ENCODE measurements at regions not wholly inside any gene's neighbourhood (a gene's known extent, or its start where the extent isn't known, plus 50 kb on each side); places are given as distances from the start of the nearest gene placed in this dataset.

- no peak for DNase-seq (ENCODE audit: extremely low read depth, low read depth)
Measured at GRCh38 chr16:6113749-6114148, 1016.2 kb upstream of the EEF2KMT start.

DNA sequence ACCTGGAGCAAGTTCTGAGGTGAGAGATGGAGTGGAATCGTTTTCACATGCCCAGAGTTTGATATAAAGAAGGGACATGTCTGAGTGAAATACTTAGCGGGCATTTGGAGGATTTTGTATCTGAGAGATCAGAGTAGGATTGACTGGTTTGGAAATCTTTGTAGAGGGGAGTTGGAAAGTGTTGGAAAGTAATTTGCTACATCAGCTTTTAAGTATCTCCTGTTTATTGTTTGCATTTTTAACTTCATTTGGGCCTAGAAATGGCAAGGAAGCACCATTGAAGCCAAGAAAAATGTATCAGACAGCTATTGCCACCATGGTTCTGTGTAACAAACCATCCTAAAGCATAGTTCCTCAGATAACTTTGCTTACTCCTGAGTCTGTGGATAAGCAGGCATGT, 1015.1 kb upstream of the EEF2KMT start:
- DNase-seq (ENCODE audit: extremely low read depth, low read depth) = no peak

DNA sequence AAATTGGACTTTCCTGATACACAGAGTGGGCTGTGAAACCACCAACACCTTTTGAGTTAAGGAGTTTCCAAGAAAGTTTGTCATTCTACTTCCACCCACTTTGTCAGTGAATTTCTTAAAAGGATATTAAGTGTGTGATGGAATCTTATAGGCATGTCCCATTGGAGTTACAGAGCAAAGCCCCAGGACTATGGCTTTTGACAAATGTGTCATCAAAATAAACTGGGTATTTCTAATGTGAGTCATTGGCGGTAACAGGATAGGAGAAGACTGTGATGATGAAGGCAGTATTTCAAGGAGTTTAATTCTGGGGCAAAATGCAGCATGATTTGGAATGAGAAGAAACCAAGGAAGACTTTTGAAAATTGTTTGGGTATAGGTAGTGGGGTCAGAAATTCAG, 1013.8 kb upstream of the EEF2KMT start:
- no peak for DNase-seq (ENCODE audit: extremely low read depth, low read depth)

DNA sequence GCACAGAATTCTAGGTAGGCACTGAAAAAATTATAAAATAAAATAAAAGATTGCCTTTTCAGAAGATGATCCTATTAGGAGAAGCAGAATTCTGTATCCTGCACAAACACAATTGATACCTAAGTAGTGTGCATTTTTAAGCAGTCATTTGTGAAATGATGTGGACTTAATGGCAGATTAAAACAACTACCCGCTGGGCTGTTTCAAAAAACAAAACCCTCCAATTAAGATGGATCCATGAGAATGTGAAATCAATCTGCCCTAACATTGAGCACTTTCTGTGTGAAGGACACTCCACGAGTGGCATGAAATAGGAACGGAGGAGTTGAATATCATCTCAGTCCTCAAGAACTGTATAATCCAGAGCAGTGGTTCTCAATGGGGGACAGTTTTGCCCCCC, 1012.8 kb upstream of the EEF2KMT start:
- DNase-seq (ENCODE audit: extremely low read depth, low read depth) = no peak

GRCh38 chr16:6106061-6106460, 1008.5 kb upstream of the EEF2KMT start:
- DNase-seq (ENCODE audit: extremely low read depth, low read depth) = no peak

DNA sequence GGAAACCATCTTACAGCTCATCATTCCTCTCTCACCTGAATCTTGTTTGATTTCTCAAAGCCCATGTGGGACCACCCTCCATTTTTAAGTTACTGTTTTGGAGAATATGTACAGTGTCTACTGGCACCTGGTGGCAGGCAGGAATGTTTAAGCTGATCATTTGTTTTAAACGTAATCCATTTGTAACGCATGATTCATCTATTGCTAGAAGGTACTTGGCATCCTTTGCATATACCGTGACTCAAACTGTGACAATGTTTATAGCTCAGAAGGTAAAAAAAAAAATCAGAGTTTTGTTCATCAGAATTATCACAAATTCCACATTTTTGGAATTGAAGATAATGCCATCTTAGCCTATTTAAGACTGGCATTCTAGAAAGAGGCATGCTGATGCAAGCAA, 1007.5 kb upstream of the EEF2KMT start:
- no peak for DNase-seq (ENCODE audit: extremely low read depth, low read depth)

DNA sequence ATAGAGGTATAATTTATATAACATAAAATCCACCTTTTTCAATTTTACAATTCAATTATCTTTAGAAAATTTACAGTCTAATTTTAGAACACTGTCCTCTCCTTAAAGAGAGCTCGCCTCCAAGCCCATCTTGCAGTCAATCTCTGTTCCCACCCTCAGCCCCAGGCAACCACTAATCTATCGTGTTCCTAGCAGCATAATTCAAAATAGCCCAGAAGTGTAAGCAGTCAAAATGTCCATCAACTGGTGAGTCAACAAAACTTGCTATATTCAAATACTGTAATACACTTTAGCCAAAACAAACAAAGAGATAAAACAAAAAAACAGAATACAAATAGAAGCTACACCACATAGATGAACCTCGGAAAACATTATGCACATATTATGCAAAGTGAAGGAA, 1006.8 kb upstream of the EEF2KMT start:
- no peak for DNase-seq (ENCODE audit: extremely low read depth, low read depth)

- no peak for DNase-seq (ENCODE audit: extremely low read depth, low read depth)
Measured at GRCh38 chr16:6103561-6103960, 1006.0 kb upstream of the EEF2KMT start.

DNA sequence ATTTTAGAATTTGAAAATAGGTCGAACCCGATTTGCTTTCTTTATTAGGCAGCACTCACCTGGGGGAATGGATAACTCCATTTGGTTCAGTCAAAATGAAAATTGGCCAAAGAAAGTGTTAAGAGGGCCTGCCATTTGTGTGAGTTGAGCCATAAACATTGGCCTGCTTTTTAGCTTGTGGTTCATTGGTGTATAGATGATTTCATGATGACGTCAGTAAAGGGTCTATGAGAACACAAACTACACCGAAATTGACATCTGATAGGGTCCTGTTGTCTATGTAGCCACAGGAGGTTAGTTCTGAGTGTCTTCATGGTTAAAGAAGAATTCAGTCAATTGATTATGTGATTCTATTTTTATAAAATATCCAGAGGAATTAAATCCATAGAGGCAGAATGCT, 1001.5 kb upstream of the EEF2KMT start:
- DNase-seq (ENCODE audit: extremely low read depth, low read depth) = no peak

DNA sequence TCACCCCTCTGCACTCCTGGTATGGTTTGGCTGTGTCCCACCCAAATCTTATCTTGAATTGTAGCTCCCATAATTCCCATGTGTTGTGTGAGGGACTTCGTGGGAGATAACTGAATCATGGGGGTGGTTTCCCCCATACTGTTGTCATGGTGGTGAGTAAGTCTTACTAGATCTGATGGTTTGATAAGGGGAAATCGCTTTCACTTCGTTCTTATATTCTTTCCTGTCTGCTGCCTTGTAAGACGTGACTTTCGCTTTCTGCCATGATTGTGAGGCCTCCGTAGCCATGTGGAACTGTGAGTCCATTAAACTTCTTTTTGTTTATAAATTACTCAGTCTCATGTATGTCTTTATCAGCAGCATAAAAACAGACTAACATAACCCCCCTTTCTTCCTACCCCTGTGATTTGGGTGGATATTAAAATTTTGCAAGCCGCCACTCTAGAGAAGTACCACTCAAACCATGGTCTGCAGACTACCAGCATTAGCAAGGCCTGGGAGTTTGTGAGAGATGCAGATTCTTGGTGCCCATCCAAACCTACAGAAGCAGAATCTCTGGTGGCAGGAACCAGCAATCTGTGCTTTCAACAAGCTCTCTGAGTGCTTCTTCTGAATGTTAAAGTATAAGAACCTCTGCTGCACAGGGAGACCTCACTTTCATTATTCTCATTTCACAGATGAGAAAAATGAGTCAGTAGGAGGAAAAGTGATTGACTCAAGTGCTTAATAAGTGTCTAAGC, 999.5 kb upstream of the EEF2KMT start:
- DNase-seq (ENCODE audit: extremely low read depth, low read depth) = no peak

GRCh38 chr16:6095414-6095813, 997.8 kb upstream of the EEF2KMT start:
- no peak for DNase-seq (ENCODE audit: extremely low read depth, low read depth)

DNA sequence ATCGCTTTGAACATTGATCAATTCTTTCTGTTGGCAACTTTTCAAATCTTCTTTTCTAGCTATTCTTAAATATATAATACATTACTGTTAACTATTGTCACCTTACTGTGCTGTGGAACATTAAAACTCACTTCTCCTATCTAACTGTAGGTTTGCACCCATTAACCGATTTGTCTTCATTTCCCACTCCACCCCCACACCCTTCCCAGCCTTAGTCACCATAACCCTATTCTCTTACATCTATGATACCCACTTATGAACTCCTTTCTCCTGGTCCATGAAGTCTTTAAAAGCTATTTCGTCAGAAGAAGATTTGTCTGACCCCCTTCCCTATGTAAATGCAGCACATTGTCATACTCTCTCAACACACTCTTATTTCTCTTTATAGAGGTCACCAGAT, 993.4 kb upstream of the EEF2KMT start:
- no peak for DNase-seq (ENCODE audit: extremely low read depth, low read depth)

- peak; percentile 20 for DNase-seq (ENCODE audit: extremely low read depth, low read depth)
Measured at GRCh38 chr16:6081320-6081976, 983.9 kb upstream of the EEF2KMT start.

DNA sequence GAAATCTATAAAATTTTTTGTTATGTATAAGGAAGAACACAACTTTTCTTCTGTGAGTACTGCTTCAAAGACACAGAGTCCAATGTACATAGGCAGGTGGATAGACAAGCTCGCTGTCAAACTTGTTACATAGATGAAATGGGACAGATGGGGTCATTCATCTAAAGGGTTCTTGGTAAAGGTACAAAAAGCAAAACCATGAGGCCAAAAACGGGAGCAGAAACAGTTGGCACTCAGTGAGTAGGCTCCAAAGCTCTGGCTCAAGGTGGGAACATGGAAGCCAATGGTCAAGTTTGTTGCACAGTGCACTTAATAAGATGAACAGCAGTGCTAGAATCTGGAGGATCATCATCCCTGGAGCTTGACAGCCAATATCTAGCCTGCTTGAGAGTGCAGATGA, 979.0 kb upstream of the EEF2KMT start:
- DNase-seq (ENCODE audit: extremely low read depth, low read depth) = no peak

GRCh38 chr16:6068063-6068462, 970.5 kb upstream of the EEF2KMT start:
- DNase-seq (ENCODE audit: extremely low read depth, low read depth) = no peak

GRCh38 chr16:6066652-6067051, 969.1 kb upstream of the EEF2KMT start:
- no peak for DNase-seq (ENCODE audit: extremely low read depth, low read depth)

- DNase-seq (ENCODE audit: extremely low read depth, low read depth) = no peak
Measured at GRCh38 chr16:6063526-6063925, 965.9 kb upstream of the EEF2KMT start.

DNA sequence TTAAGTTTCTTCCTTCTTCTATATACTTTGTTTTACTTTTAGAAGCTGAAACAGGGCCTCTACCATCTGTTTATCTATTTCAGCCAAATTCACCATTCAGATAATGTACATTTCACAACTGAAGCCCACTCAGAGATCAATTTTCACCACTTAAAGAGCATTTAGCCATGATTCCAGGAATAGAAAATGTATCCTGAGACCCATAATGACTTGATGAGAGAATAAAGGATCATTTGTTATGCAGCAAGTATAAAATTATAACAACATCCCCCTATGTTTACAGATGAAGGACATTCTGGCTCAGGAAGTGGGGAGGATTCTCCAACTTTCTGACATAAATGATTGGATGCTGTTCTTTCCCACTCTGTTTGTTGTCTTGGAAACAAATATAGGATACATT, 962.1 kb upstream of the EEF2KMT start:
- no peak for DNase-seq (ENCODE audit: extremely low read depth, low read depth)

GRCh38 chr16:6057821-6058220, 960.2 kb upstream of the EEF2KMT start:
- no peak for DNase-seq (ENCODE audit: extremely low read depth, low read depth)

- no peak for DNase-seq (ENCODE audit: extremely low read depth, low read depth)
Measured at GRCh38 chr16:6048017-6048416, 950.4 kb upstream of the EEF2KMT start.

- no peak for DNase-seq (ENCODE audit: extremely low read depth, low read depth)
Measured at GRCh38 chr16:6047325-6047724, 949.7 kb upstream of the EEF2KMT start.

- DNase-seq (ENCODE audit: extremely low read depth, low read depth) = no peak
Measured at GRCh38 chr16:6038941-6039645, 941.5 kb upstream of the EEF2KMT start.
